Lung (tissue), 11 donors: ENCODE measurements at regions not wholly inside any gene's neighbourhood (a gene's known extent, or its start where the extent isn't known, plus 50 kb on each side); places are given as distances from the start of the nearest gene placed in this dataset.

ENCODE experiments used
- ATAC-seq: fragments of 200-7000 bp; cut with Tn5 transposase; one replicate; pipeline ENCODE4 v1.9.1; 2020; ENCODE audit warnings: moderate number of reproducible peaks; ENCODE audit not compliant: insufficient read depth, low FRiP score
- DNase-seq, 3 donors: peaks; one replicate each; pipeline ENCODE4 v3.0.0-alpha.2; 2013 to 2017
- H3K27ac ChIP-seq, 2 donors: one replicate each; pipeline ENCODE4 v1.5.1; 2013; ENCODE audit warnings: mild to moderate bottlenecking in 2 of 2, moderate library complexity in 2 of 2, control low read depth in 1 of 2, inconsistent platforms in 1 of 2, low read depth in 1 of 2, low read length in 1 of 2
- H3K27me3 ChIP-seq, 3 donors: one replicate each; pipeline ENCODE4 v1.5.1; 2013; ENCODE audit warnings: low read length in 2 of 3; ENCODE audit not compliant: control insufficient read depth in 3 of 3, insufficient read depth in 3 of 3
- H3K36me3 ChIP-seq, 4 donors: one replicate each; pipeline ENCODE4 v1.5.1; 2013; ENCODE audit warnings: low read length in 4 of 4, mild to moderate bottlenecking in 1 of 4, moderate library complexity in 1 of 4; ENCODE audit not compliant: control insufficient read depth in 4 of 4, insufficient read depth in 4 of 4
- H3K4me1 ChIP-seq, 5 donors: one replicate each; pipeline ENCODE4 v1.5.1; 2013; ENCODE audit warnings: low read length in 5 of 5, mild to moderate bottlenecking in 2 of 5, moderate library complexity in 1 of 5; ENCODE audit not compliant: control insufficient read depth in 5 of 5, insufficient read depth in 5 of 5
- H3K4me3 ChIP-seq: one replicate; pipeline ENCODE4 v1.5.1; 2013; ENCODE audit warnings: mild to moderate bottlenecking, control low read depth, moderate library complexity
- H3K9ac ChIP-seq, 2 donors: one replicate each; pipeline ENCODE4 v1.5.1; 2013; ENCODE audit warnings: low read length in 2 of 2, control low read depth in 1 of 2; ENCODE audit not compliant: insufficient read depth in 1 of 2
- H3K9me3 ChIP-seq, 4 donors: one replicate each; pipeline ENCODE4 v1.5.1; 2013; ENCODE audit warnings: low read length in 3 of 4, mild to moderate bottlenecking in 1 of 4, moderate library complexity in 1 of 4; ENCODE audit not compliant: control insufficient read depth in 4 of 4, insufficient read depth in 3 of 4
- whole genome bisulfite sequencing, 2 donors: extraction: QIAGEN DNeasy Blood & Tissue Kit; methylation state at CpG; one replicate each; pipeline ENCODE4 v1.1.7; 2013; 5-methylcytosine and 5-hydroxymethylcytosine counted together
- TF ChIP-seq, protein P1 (sequence below): IDR thresholded peaks from 2 replicates; pipeline ENCODE4 v1.5.1; 2012; ENCODE audit warnings: mild to moderate bottlenecking; ENCODE audit errors: control extremely low read depth, extremely low read depth
- donor health status: control.
- donor health status: control.
- donor health status: Bipolar disorder and iron deficiency.
- donor health status: healthy.
- donor health status: DM: yes; HTN: yes; CAD: no.

- no peak overlapping the region for H3K4me3 ChIP-seq
- no peaks in the 10 kb centered on the region for H3K27me3 ChIP-seq
- 88 to 91% methylated on average over 13 of the region's 13 CpGs for WGBS, 2 donors
- no peaks in the 10 kb centered on the region for H3K36me3 ChIP-seq
- DNase-seq = no peak
- no peak for ATAC-seq
- H3K9me3 ChIP-seq = no peaks in the 10 kb centered on the region
- peaks cover 0 to 9% (median 4%) of the 10 kb centered on the region in 5 donors for H3K4me1 ChIP-seq
- TF ChIP-seq, protein P1, sequence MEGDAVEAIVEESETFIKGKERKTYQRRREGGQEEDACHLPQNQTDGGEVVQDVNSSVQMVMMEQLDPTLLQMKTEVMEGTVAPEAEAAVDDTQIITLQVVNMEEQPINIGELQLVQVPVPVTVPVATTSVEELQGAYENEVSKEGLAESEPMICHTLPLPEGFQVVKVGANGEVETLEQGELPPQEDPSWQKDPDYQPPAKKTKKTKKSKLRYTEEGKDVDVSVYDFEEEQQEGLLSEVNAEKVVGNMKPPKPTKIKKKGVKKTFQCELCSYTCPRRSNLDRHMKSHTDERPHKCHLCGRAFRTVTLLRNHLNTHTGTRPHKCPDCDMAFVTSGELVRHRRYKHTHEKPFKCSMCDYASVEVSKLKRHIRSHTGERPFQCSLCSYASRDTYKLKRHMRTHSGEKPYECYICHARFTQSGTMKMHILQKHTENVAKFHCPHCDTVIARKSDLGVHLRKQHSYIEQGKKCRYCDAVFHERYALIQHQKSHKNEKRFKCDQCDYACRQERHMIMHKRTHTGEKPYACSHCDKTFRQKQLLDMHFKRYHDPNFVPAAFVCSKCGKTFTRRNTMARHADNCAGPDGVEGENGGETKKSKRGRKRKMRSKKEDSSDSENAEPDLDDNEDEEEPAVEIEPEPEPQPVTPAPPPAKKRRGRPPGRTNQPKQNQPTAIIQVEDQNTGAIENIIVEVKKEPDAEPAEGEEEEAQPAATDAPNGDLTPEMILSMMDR = no peak
- H3K27ac ChIP-seq = no peak overlapping the region
- H3K9ac ChIP-seq = no peak overlapping the region
Observed at GRCh38 chr2:216808805-216809425, 50.9 kb downstream of the TNP1 start.

DNA sequence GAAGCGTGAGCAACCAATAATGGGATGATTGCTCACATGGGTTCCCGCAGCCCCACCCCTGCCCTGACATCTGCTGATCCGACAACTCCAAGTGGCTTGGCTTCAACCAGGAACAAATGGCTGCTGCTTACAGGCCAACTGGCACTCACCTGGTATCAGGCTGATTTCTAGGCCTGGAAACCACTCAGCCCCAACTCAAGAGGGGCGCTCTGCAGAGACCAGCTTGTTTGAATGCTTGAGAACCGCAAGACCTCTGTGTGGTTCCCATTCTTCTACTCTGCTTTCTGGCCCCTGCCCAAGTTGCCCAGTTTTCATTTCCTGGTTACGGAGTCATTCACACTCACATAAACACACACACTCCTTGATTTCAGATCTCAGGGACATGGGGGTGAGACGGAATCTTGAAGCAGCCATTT lies 52.0 kb downstream of the TNP1 start:
- ATAC-seq = no peak

GRCh38 chr2:216804357-216805350 lies 55.2 kb downstream of the TNP1 start:
- Histone ChIP-seq H3K4me3 (no peak overlapping the region), H3K27ac (no peak overlapping the region), H3K27me3 (no peaks in the 10 kb centered on the region), H3K36me3 (no peaks in the 10 kb centered on the region), H3K4me1 (peaks cover 0 to 9% (median 4%) of the 10 kb centered on the region in 5 donors), H3K9me3 (no peaks in the 10 kb centered on the region), H3K9ac (no peak overlapping the region)
- peak in 1 of 3 donors; percentile 55 for DNase-seq
- TF ChIP-seq, protein P1 = no peak
- 79 to 93% methylated on average over 10 of the region's 10 CpGs for WGBS, 2 donors
- no peak for ATAC-seq

More for the DNA sequence above, 52.0 kb downstream of the TNP1 start:
- H3K9me3 ChIP-seq = no peaks in the 10 kb centered on the region
- H3K9ac ChIP-seq = no peak overlapping the region
- no peak overlapping the region for H3K27ac ChIP-seq
- H3K36me3 ChIP-seq = no peaks in the 10 kb centered on the region
- peaks cover 0 to 9% (median 4%) of the 10 kb centered on the region in 5 donors for H3K4me1 ChIP-seq
- DNase-seq = peak; percentile 65 to 79 (median 70)
- WGBS, 2 donors = 49 to 75% methylated on average over 7 of the region's 7 CpGs
- no peaks in the 10 kb centered on the region for H3K27me3 ChIP-seq
- TF ChIP-seq, protein P1 = no peak
- no peak overlapping the region for H3K4me3 ChIP-seq
